C4-2B (cell line): ENCODE measurements at regions not wholly inside any gene's neighbourhood (a gene's known extent, or its start where the extent isn't known, plus 50 kb on each side); places are given as distances from the start of the nearest gene placed in this dataset.
A peak's percentile ranks its signal among the peaks of the same experiment; 100 is the strongest.

Experiments
- H3K27ac ChIP-seq: fragments of 450-650 bp; 2 replicates; pipeline ENCODE4 v1.5.1; 2017
- ZFX ChIP-seq: fragments of 450-650 bp; IDR thresholded peaks from 2 replicates; pipeline ENCODE4 v1.6.1; 2017
- TF ChIP-seq, protein P1 (sequence below): fragments of 450-650 bp; conservative IDR thresholded peaks from 2 replicates; pipeline ENCODE4 v1.5.1; 2017; ENCODE audit warnings: mild to moderate bottlenecking

DNA sequence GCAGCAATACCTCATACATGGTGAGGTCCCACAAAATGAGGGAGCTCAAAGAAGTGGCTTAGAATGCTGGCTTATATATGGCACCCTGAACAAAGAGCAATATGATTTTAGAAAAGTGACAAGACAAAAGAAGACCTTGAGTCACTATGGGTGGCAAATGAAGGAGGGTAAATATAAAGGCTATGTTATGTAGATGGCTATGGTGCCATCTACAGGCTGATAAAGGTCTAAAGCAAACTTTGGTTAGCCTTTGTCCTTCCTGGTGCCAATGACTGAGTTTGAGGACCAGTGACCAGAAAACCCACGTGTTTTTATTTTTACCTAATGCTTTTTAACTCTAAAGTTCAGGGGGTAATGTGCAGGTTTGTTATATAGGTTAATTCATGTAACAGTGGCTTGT is 151.8 kb downstream of the CCNG2 start:
- no peak for TF ChIP-seq ZFX
- TF ChIP-seq, protein P1, sequence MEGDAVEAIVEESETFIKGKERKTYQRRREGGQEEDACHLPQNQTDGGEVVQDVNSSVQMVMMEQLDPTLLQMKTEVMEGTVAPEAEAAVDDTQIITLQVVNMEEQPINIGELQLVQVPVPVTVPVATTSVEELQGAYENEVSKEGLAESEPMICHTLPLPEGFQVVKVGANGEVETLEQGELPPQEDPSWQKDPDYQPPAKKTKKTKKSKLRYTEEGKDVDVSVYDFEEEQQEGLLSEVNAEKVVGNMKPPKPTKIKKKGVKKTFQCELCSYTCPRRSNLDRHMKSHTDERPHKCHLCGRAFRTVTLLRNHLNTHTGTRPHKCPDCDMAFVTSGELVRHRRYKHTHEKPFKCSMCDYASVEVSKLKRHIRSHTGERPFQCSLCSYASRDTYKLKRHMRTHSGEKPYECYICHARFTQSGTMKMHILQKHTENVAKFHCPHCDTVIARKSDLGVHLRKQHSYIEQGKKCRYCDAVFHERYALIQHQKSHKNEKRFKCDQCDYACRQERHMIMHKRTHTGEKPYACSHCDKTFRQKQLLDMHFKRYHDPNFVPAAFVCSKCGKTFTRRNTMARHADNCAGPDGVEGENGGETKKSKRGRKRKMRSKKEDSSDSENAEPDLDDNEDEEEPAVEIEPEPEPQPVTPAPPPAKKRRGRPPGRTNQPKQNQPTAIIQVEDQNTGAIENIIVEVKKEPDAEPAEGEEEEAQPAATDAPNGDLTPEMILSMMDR: peak; percentile 69
- no peak overlapping the region for H3K27ac ChIP-seq

- no peak overlapping the region for H3K27ac ChIP-seq
- TF ChIP-seq ZFX: no peak
- TF ChIP-seq, protein P1: no peak
Observed at GRCh38 chr4:77309496-77309895, 152.5 kb downstream of the CCNG2 start.

- no peak overlapping the region for H3K27ac ChIP-seq
- no peak for TF ChIP-seq ZFX
- TF ChIP-seq, protein P1: no peak
Observed at GRCh38 chr4:77310931-77311330, 153.9 kb downstream of the CCNG2 start.

GRCh38 chr4:77314697-77315096 is 157.7 kb downstream of the CCNG2 start:
- no peak for TF ChIP-seq ZFX
- TF ChIP-seq, protein P1: no peak
- H3K27ac ChIP-seq: no peak overlapping the region

GRCh38 chr4:77327151-77327550 is 170.1 kb downstream of the CCNG2 start:
- H3K27ac ChIP-seq: no peak overlapping the region
- TF ChIP-seq, protein P1: no peak
- no peak for TF ChIP-seq ZFX

DNA sequence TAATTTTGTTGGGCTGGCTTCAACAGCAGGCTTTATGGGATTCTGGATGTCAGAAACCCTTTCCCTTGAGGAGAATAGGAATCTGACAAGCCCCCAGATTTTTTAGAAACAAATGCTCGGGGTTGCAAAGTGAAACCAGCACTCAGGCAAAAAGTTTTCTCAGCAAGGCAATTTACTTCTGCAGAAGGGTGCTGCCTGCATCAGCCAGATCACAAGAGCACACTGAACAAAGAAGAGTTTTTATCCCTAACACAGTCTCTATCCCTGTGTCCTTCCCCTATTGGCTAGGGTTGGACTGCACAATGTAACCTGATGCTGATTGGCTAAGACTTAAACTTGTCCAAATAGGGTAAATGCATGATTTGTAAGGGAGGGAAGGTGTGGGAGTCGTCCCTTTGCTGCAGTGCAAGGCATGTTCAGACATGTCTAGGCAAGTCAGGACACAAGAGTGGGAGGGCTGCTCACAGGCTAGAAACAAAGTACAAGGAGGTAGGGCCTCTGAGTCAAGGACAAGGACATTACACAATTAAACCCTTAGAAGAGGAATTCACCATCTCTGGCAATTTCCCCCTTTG is 175.8 kb downstream of the CCNG2 start:
- H3K27ac ChIP-seq: no peak overlapping the region
- TF ChIP-seq ZFX: no peak
- TF ChIP-seq, protein P1: no peak

- TF ChIP-seq ZFX: no peak
Observed at GRCh38 chr4:77336411-77337142, 179.6 kb downstream of the CCNG2 start.

More at GRCh38 chr4:77336411-77337142, 179.6 kb downstream of the CCNG2 start:
- H3K27ac ChIP-seq: no peak overlapping the region
